ENCODE measurements at regions not wholly inside any gene's neighbourhood (a gene's known extent, or its start where the extent isn't known, plus 50 kb on each side); places are given as distances from the start of the nearest gene placed in this dataset.

- H3K4me3 ChIP-seq (ENCODE audit: severe bottlenecking) = no peak overlapping the region
- H3K27ac ChIP-seq (ENCODE audit: poor library complexity, severe bottlenecking) = no peak overlapping the region
- H3K27me3 ChIP-seq (ENCODE audit: insufficient read depth, poor library complexity, severe bottlenecking) = no peaks in the 10 kb centered on the region
- no peak for ATAC-seq (ENCODE audit: low read depth)
- no peak for TF ChIP-seq CTCF (IDR thresholded peaks at IDR 0.05; ENCODE audit: poor library complexity, severe bottlenecking)
- H3K9me3 ChIP-seq (ENCODE audit: severe bottlenecking) = no peaks in the 10 kb centered on the region
- H3K36me3 ChIP-seq (ENCODE audit: low read depth) = no peaks in the 10 kb centered on the region
- no peak for DNase-seq (ENCODE audit: low spot score)
- H3K4me1 ChIP-seq (ENCODE audit: insufficient read depth, poor library complexity, severe bottlenecking) = no peaks in the 10 kb centered on the region
Observed at GRCh38 chr4:179662522-179662921, 2220.3 kb upstream of the AGA start.

GRCh38 chr4:179663641-179664429 is 2221.6 kb upstream of the AGA start:
- Histone ChIP-seq H3K4me1 (ENCODE audit: insufficient read depth, poor library complexity, severe bottlenecking) (no peaks in the 10 kb centered on the region), H3K9me3 (ENCODE audit: severe bottlenecking) (no peaks in the 10 kb centered on the region), H3K27ac (ENCODE audit: poor library complexity, severe bottlenecking) (no peak overlapping the region), H3K4me3 (ENCODE audit: severe bottlenecking) (no peak overlapping the region), H3K27me3 (ENCODE audit: insufficient read depth, poor library complexity, severe bottlenecking) (no peaks in the 10 kb centered on the region), H3K36me3 (ENCODE audit: low read depth) (no peaks in the 10 kb centered on the region)
- DNase-seq (ENCODE audit: low spot score) (no peak), ATAC-seq (ENCODE audit: low read depth) (no peak)
- TF ChIP-seq CTCF (IDR thresholded peaks at IDR 0.05; ENCODE audit: poor library complexity, severe bottlenecking) = no peak

- ATAC-seq (ENCODE audit: low read depth) (no peak), DNase-seq (ENCODE audit: low spot score) (no peak)
Observed at GRCh38 chr4:179664430-179665027, 2222.3 kb upstream of the AGA start.

GRCh38 chr4:179666226-179666625 is 2224.0 kb upstream of the AGA start:
- no peaks in the 10 kb centered on the region for H3K4me1 ChIP-seq (ENCODE audit: insufficient read depth, poor library complexity, severe bottlenecking)
- H3K9me3 ChIP-seq (ENCODE audit: severe bottlenecking) = no peaks in the 10 kb centered on the region
- no peak overlapping the region for H3K4me3 ChIP-seq (ENCODE audit: severe bottlenecking)
- H3K27me3 ChIP-seq (ENCODE audit: insufficient read depth, poor library complexity, severe bottlenecking) = no peaks in the 10 kb centered on the region
- TF ChIP-seq CTCF (IDR thresholded peaks at IDR 0.05; ENCODE audit: poor library complexity, severe bottlenecking) = no peak
- no peak overlapping the region for H3K27ac ChIP-seq (ENCODE audit: poor library complexity, severe bottlenecking)
- H3K36me3 ChIP-seq (ENCODE audit: low read depth) = no peaks in the 10 kb centered on the region
- ATAC-seq (ENCODE audit: low read depth) (no peak), DNase-seq (ENCODE audit: low spot score) (no peak)

More at GRCh38 chr4:179664430-179665027, 2222.3 kb upstream of the AGA start:
- Histone ChIP-seq H3K4me1 (ENCODE audit: insufficient read depth, poor library complexity, severe bottlenecking) (no peaks in the 10 kb centered on the region), H3K27me3 (ENCODE audit: insufficient read depth, poor library complexity, severe bottlenecking) (no peaks in the 10 kb centered on the region), H3K4me3 (ENCODE audit: severe bottlenecking) (no peak overlapping the region), H3K27ac (ENCODE audit: poor library complexity, severe bottlenecking) (no peak overlapping the region), H3K9me3 (ENCODE audit: severe bottlenecking) (no peaks in the 10 kb centered on the region), H3K36me3 (ENCODE audit: low read depth) (no peaks in the 10 kb centered on the region)
- no peak for TF ChIP-seq CTCF (IDR thresholded peaks at IDR 0.05; ENCODE audit: poor library complexity, severe bottlenecking)

- Histone ChIP-seq H3K27ac (ENCODE audit: poor library complexity, severe bottlenecking) (no peak overlapping the region), H3K9me3 (ENCODE audit: severe bottlenecking) (no peaks in the 10 kb centered on the region), H3K36me3 (ENCODE audit: low read depth) (no peaks in the 10 kb centered on the region), H3K4me3 (ENCODE audit: severe bottlenecking) (no peak overlapping the region), H3K4me1 (ENCODE audit: insufficient read depth, poor library complexity, severe bottlenecking) (no peaks in the 10 kb centered on the region), H3K27me3 (ENCODE audit: insufficient read depth, poor library complexity, severe bottlenecking) (no peaks in the 10 kb centered on the region)
- TF ChIP-seq CTCF (IDR thresholded peaks at IDR 0.05; ENCODE audit: poor library complexity, severe bottlenecking) = no peak
- no peak for DNase-seq (ENCODE audit: low spot score)
- no peak for ATAC-seq (ENCODE audit: low read depth)
Observed at GRCh38 chr4:179671609-179672008, 2229.4 kb upstream of the AGA start.

Data from RWPE2 (cell line).